Right lobe of liver (tissue), 4 donors: ENCODE measurements at regions not wholly inside any gene's neighbourhood (a gene's known extent, or its start where the extent isn't known, plus 50 kb on each side); places are given as distances from the start of the nearest gene placed in this dataset.

Experiments
- POLR2A ChIP-seq: fragments of 450-650 bp; IDR thresholded peaks from one replicate; pipeline ENCODE4 v1.6.1; 2017; ENCODE audit warnings: antibody characterized with exemption, mild to moderate bottlenecking
- TF ChIP-seq, protein P1 (sequence below), 4 donors: fragments of 200-600 bp in 3 of 4; fragments of 450-650 bp in 1 of 4; IDR thresholded peaks; one replicate each; pipeline versions ENCODE4 v1.5.1 to v1.8.0; 2016 to 2022; ENCODE audit warnings: antibody characterized with exemption in 4 of 4, mild to moderate bottlenecking in 2 of 4
- donor health status: DM: no; HTN: no; CAD: no.
- donor health status: DM: no; HTN: no; CAD: no.
- donor health status: DM: no; HTN: yes; CAD: no.

DNA sequence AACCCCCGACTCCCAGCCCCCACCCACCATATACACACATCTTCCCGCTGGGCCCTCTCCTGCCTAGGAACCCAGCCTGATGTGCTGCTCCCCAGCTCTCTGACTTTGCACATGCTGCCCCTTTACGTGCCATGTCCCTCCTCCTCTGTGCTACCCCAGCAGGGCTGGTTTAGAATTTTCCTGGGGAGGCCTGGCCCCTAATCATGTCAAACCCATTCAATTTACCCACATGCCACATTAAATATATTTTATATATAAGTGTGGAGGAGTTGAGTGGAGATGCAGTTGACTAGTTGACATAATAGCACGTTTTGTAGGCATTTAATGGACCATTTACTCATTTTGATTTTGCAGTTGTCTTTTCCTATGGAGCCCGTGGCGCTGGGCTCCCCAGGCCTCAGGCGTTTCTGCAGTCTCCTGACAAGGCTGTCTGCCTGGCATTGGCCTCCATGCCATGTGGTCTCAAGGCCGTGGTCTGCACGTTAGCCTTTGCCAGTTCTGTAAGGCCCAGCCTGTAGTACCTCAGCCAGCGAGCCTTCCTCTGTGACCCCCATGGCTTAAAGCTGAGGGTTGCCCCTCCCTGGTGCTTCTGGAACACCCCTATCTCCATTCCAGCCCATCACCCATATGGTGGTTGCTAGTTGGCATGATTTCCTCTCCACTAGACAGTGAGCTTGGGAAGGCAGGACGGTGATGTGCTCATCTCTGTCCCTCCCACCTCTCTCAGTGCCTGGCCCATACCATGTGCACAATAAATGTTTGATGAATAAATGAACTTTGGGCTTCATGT is 155.8 kb downstream of the TLE3 start:
- TF ChIP-seq, protein P1, sequence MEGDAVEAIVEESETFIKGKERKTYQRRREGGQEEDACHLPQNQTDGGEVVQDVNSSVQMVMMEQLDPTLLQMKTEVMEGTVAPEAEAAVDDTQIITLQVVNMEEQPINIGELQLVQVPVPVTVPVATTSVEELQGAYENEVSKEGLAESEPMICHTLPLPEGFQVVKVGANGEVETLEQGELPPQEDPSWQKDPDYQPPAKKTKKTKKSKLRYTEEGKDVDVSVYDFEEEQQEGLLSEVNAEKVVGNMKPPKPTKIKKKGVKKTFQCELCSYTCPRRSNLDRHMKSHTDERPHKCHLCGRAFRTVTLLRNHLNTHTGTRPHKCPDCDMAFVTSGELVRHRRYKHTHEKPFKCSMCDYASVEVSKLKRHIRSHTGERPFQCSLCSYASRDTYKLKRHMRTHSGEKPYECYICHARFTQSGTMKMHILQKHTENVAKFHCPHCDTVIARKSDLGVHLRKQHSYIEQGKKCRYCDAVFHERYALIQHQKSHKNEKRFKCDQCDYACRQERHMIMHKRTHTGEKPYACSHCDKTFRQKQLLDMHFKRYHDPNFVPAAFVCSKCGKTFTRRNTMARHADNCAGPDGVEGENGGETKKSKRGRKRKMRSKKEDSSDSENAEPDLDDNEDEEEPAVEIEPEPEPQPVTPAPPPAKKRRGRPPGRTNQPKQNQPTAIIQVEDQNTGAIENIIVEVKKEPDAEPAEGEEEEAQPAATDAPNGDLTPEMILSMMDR (IDR thresholded peaks at IDR 0.05) = no peak
- TF ChIP-seq POLR2A = no peak
